HepG2 (cell line): ENCODE measurements at regions not wholly inside any gene's neighbourhood (a gene's known extent, or its start where the extent isn't known, plus 50 kb on each side); places are given as distances from the start of the nearest gene placed in this dataset.

Experiments
- AFF4 ChIP-seq: sonication (generic); formaldehyde crosslinking; IDR thresholded peaks from 2 replicates; pipeline ENCODE4 v1.4.0; 2020; ENCODE audit warnings: missing genetic modification reagents
- DZIP1 ChIP-seq: sonication (generic); formaldehyde crosslinking; IDR thresholded peaks from 2 replicates; pipeline ENCODE4 v1.5.0; 2020; ENCODE audit warnings: mild to moderate bottlenecking, missing genetic modification reagents
- MXI1 ChIP-seq: IDR thresholded peaks from 3 replicates; pipeline ENCODE4 v1.6.1; 2012; ENCODE audit warnings: low read depth, low read length, inconsistent platforms, borderline replicate concordance
- YY1 ChIP-seq: IDR thresholded peaks from 2 replicates; pipeline ENCODE4 v1.6.1; 2011; ENCODE audit warnings: low read length, low read depth, moderate library complexity, mild to moderate bottlenecking; ENCODE audit not compliant: insufficient read depth, insufficient replicate concordance
- ZNF766 ChIP-seq: sonication (generic); formaldehyde crosslinking; IDR thresholded peaks from 2 replicates; pipeline ENCODE4 v1.5.0; 2020; ENCODE audit warnings: missing genetic modification reagents, borderline replicate concordance
- TF ChIP-seq, protein P1 (sequence below): sonication (generic); formaldehyde crosslinking; IDR thresholded peaks from 2 replicates; pipeline ENCODE4 v1.8.0; 2022; ENCODE audit warnings: missing genetic modification reagents, mild to moderate bottlenecking, inconsistent platforms, borderline replicate concordance

GRCh38 chr10:59033622-59034021, 142.8 kb upstream of the PHYHIPL start (continued):
- TF ChIP-seq YY1: no peak
- TF ChIP-seq, protein P1, sequence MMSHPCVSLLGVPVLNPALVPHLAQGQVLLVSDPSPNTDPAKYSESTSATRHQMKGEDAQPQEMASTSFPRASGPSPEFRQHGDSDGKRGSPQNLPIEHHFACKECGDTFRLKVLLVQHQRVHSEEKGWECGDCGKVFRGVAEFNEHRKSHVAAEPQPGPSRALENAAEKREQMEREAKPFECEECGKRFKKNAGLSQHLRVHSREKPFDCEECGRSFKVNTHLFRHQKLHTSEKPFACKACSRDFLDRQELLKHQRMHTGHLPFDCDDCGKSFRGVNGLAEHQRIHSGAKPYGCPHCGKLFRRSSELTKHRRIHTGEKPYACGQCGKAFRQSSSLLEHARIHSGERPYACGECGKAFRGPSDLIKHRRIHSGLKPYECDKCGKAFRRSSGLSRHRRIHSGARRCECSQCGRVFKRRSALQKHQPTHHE (CRISPR knock-in tag): no peak
- no peak for TF ChIP-seq MXI1
- TF ChIP-seq AFF4: no peak
- TF ChIP-seq ZNF766 (CRISPR knock-in tag): no peak
- no peak for TF ChIP-seq DZIP1
